A673 (cell line): ENCODE measurements at regions not wholly inside any gene's neighbourhood (a gene's known extent, or its start where the extent isn't known, plus 50 kb on each side); places are given as distances from the start of the nearest gene placed in this dataset.

Experiments
- EZH2 ChIP-seq: fragments of 200-600 bp; sonication (generic); IDR thresholded peaks from 2 replicates; pipeline ENCODE4 v1.6.1; 2017; ENCODE audit warnings: borderline replicate concordance, low read depth, mild to moderate bottlenecking, mixed read lengths, antibody characterized with exemption, low read length; ENCODE audit not compliant: poor library complexity, severe bottlenecking
- TF ChIP-seq, protein P1 (sequence below): fragments of 300-800, 200-600 bp; sonication (generic); conservative IDR thresholded peaks from 2 replicates; pipeline ENCODE4 v1.5.1; 2017; ENCODE audit warnings: low read depth, mild to moderate bottlenecking, antibody characterized with exemption, low read length, moderate library complexity, mixed read lengths

DNA sequence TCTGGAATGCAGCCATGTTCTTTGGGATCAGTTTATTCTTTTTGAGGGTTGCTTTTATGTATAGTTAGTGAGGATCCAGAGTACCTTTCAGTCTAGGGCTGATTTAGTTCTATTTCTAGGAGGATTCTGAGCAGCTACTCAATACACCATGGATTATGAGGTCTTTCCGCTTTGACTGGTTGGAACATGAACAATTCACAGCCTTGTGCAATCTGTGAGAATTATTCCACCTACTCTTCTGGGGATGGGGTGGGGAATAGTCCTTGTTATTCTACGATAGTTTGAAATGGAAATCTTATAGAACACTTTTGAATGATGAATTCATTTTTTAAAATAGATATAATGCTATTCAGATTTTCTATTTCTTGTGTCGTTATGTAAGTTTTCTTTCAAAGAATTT lies 212.3 kb upstream of the ARRDC3 start:
- TF ChIP-seq, protein P1, sequence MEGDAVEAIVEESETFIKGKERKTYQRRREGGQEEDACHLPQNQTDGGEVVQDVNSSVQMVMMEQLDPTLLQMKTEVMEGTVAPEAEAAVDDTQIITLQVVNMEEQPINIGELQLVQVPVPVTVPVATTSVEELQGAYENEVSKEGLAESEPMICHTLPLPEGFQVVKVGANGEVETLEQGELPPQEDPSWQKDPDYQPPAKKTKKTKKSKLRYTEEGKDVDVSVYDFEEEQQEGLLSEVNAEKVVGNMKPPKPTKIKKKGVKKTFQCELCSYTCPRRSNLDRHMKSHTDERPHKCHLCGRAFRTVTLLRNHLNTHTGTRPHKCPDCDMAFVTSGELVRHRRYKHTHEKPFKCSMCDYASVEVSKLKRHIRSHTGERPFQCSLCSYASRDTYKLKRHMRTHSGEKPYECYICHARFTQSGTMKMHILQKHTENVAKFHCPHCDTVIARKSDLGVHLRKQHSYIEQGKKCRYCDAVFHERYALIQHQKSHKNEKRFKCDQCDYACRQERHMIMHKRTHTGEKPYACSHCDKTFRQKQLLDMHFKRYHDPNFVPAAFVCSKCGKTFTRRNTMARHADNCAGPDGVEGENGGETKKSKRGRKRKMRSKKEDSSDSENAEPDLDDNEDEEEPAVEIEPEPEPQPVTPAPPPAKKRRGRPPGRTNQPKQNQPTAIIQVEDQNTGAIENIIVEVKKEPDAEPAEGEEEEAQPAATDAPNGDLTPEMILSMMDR: no peak
- no peak for TF ChIP-seq EZH2
